Fibroblast of lung (primary cell): ENCODE measurements at regions not wholly inside any gene's neighbourhood (a gene's known extent, or its start where the extent isn't known, plus 50 kb on each side); places are given as distances from the start of the nearest gene placed in this dataset.

Experiments used
- DNase-seq, 2 donors: peaks; one replicate each; pipeline versions ENCODE4 v3.0.0 to v3.0.0-alpha.2; 2010; ENCODE audit warnings: low read depth in 2 of 2
- H2AFZ ChIP-seq: 2 replicates; pipeline ENCODE4 v1.5.1; 2012; ENCODE audit warnings: low read length, control low read depth, inconsistent platforms
- H3K27ac ChIP-seq: 2 replicates; pipeline ENCODE4 v1.5.1; 2011; ENCODE audit warnings: low read length, control low read depth; ENCODE audit not compliant: insufficient read depth
- H3K27me3 ChIP-seq: 2 replicates; pipeline ENCODE4 v1.5.1; 2011; ENCODE audit warnings: mild to moderate bottlenecking, low read length; ENCODE audit not compliant: control insufficient read depth, insufficient read depth
- H3K36me3 ChIP-seq: 2 replicates; pipeline ENCODE4 v1.5.1; 2011; ENCODE audit warnings: low read length; ENCODE audit not compliant: control insufficient read depth, insufficient read depth
- H3K4me1 ChIP-seq: 2 replicates; pipeline ENCODE4 v1.5.1; 2011; ENCODE audit warnings: low read length; ENCODE audit not compliant: control insufficient read depth, insufficient read depth; ENCODE audit errors: extremely low read depth
- H3K4me2 ChIP-seq: 2 replicates; pipeline ENCODE4 v1.5.1; 2011; ENCODE audit warnings: low read length, control low read depth; ENCODE audit not compliant: insufficient read depth; ENCODE audit errors: extremely low read depth
- H3K4me3 ChIP-seq, 4 experiments: fragments of 200-600 bp in 1 of 4; sonication (generic) in 1 of 4; replicated peaks in 1 of 4; 2 replicates each; pipeline ENCODE4 v1.5.1; 2011 to 2016; ENCODE audit warnings: low read length in 4 of 4, low read depth in 3 of 4, mild to moderate bottlenecking in 3 of 4, control low read depth in 2 of 4, inconsistent platforms in 1 of 4, mixed read lengths in 1 of 4; ENCODE audit not compliant: insufficient read depth in 1 of 4; ENCODE audit errors: control extremely low read depth in 1 of 4
- H3K79me2 ChIP-seq: 2 replicates; pipeline ENCODE4 v1.5.1; 2012; ENCODE audit warnings: mild to moderate bottlenecking, low read length, inconsistent platforms; ENCODE audit not compliant: control insufficient read depth, insufficient read depth
- H3K9ac ChIP-seq: 2 replicates; pipeline ENCODE4 v1.5.1; 2011; ENCODE audit warnings: mild to moderate bottlenecking, low read length, control low read depth; ENCODE audit not compliant: insufficient read depth
- H3K9me3 ChIP-seq: 2 replicates; pipeline ENCODE4 v1.5.1; 2012; ENCODE audit warnings: low read depth, low read length; ENCODE audit not compliant: control insufficient read depth, insufficient read depth
- H4K20me1 ChIP-seq: 2 replicates; pipeline ENCODE4 v1.5.1; 2011; ENCODE audit warnings: low read length; ENCODE audit not compliant: control insufficient read depth, insufficient read depth; ENCODE audit errors: extremely low read depth
- EZH2 ChIP-seq: IDR thresholded peaks from 2 replicates; pipeline ENCODE4 v1.5.1; 2012; ENCODE audit warnings: low read length, control low read depth, mild to moderate bottlenecking; ENCODE audit errors: missing control alignments
- TF ChIP-seq, protein P1 (sequence below), 2 donors: IDR thresholded peaks in 1 of 2; conservative IDR thresholded peaks in 1 of 2; 1 replicate in 1 of 2; 2 replicates in 1 of 2; pipeline ENCODE4 v1.5.1; 2011 to 2012; ENCODE audit warnings: low read length in 2 of 2, control low read depth in 1 of 2, inconsistent platforms in 1 of 2, low read depth in 1 of 2, mild to moderate bottlenecking in 1 of 2

DNA sequence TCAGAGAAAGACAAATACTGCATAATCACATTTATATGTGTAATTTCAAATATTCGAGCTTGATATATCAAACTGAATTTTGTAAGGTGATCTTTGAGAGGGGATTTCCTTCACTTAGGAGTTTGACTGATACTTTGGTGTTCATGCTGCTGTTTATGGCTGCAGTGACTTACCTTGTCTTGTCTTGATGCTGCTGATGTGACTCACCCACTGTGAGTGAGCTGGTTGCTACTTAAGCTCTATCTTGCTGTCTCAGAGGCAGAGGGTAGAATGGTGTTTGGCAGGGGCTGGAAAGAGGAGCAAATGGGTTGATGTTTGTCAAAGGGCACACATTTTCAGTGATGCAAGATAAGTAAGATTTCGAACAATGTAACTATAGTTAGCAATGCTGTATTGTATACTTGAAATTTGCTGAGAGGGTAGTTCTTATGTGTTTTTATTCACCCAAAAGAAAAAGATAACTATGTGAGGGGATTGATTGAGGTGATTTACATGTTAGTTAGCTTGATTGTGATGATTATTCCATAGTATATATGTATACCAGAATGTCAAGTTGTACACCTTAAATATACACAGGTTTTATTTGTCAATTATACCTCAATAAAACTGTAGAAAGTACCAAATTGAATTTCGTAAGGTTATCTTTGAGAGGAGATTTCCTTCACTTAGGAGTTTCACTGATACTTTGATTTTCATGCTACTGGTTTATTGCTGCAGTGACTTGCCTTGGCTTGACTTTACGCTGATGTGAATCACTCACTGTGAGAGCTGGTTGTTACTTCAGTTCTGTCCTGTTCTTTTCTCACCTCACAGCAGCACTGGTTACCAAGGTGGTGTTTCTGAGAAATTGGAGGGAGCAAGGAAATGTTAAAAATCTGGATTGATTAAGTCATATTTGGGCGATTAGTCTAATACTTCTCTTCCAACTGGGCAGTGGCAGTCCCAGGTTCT, 94.5 kb upstream of the SLC5A9 start:
- Histone ChIP-seq H4K20me1 (no peaks in the 10 kb centered on the region), H3K36me3 (no peaks in the 10 kb centered on the region), H3K27ac (no peak overlapping the region), H3K4me1 (no peaks in the 10 kb centered on the region), H3K4me3 (no peak overlapping the region), H3K9ac (no peak overlapping the region), H3K4me2 (no peak overlapping the region), H3K79me2 (no peaks in the 10 kb centered on the region), H3K27me3 (no peaks in the 10 kb centered on the region), H2AFZ (no peak overlapping the region), H3K9me3 (no peaks in the 10 kb centered on the region)
- TF ChIP-seq, protein P1, sequence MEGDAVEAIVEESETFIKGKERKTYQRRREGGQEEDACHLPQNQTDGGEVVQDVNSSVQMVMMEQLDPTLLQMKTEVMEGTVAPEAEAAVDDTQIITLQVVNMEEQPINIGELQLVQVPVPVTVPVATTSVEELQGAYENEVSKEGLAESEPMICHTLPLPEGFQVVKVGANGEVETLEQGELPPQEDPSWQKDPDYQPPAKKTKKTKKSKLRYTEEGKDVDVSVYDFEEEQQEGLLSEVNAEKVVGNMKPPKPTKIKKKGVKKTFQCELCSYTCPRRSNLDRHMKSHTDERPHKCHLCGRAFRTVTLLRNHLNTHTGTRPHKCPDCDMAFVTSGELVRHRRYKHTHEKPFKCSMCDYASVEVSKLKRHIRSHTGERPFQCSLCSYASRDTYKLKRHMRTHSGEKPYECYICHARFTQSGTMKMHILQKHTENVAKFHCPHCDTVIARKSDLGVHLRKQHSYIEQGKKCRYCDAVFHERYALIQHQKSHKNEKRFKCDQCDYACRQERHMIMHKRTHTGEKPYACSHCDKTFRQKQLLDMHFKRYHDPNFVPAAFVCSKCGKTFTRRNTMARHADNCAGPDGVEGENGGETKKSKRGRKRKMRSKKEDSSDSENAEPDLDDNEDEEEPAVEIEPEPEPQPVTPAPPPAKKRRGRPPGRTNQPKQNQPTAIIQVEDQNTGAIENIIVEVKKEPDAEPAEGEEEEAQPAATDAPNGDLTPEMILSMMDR (conservative IDR thresholded peaks at IDR 0.05 in 1 of 2, IDR thresholded peaks at IDR 0.05 in 1 of 2; ENCODE audit: low read depth in 1 of 2, low read length in 2 of 2), result no peak
- DNase-seq, result no peak

DNA sequence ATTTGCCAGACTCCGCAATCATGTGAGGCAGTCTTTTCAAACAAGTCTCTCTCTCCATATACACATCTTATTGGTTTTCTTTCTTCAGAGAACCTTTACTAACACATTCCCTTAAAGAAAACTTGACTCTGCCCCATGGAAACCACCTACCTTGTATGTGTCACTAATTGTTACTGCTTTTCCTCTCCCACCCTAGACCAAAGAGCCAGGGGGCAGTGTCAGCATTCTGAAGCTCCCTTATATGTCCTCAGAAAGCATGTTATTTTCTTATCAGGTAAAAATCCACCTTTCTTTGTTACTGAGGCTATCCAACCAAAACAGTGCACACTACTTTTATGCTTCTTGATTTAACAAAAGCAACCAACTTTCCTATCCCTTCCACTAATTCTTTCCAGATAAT, 98.9 kb upstream of the SLC5A9 start:
- Histone ChIP-seq H3K4me3 (no peak overlapping the region), H3K27me3 (no peaks in the 10 kb centered on the region), H3K27ac (no peak overlapping the region), H3K79me2 (no peaks in the 10 kb centered on the region), H3K9ac (no peak overlapping the region), H3K9me3 (no peaks in the 10 kb centered on the region), H3K4me1 (no peaks in the 10 kb centered on the region), H2AFZ (no peak overlapping the region), H3K4me2 (no peak overlapping the region), H3K36me3 (no peaks in the 10 kb centered on the region), H4K20me1 (no peaks in the 10 kb centered on the region)
- TF ChIP-seq, protein P1 (conservative IDR thresholded peaks at IDR 0.05 in 1 of 2, IDR thresholded peaks at IDR 0.05 in 1 of 2; ENCODE audit: low read depth in 1 of 2, low read length in 2 of 2), result no peak
- TF ChIP-seq EZH2, result no peak
- DNase-seq, result no peak

GRCh38 chr1:48121955-48122354, 100.6 kb upstream of the SLC5A9 start:
- H3K9me3 ChIP-seq, result no peaks in the 10 kb centered on the region
- no peak overlapping the region for H3K27ac ChIP-seq
- no peak overlapping the region for H3K9ac ChIP-seq
- H2AFZ ChIP-seq, result no peak overlapping the region
- no peak overlapping the region for H3K4me3 ChIP-seq
- no peaks in the 10 kb centered on the region for H3K36me3 ChIP-seq
- H3K79me2 ChIP-seq, result no peaks in the 10 kb centered on the region
- no peak for DNase-seq
- no peak for TF ChIP-seq EZH2
- TF ChIP-seq, protein P1 (conservative IDR thresholded peaks at IDR 0.05 in 1 of 2, IDR thresholded peaks at IDR 0.05 in 1 of 2; ENCODE audit: low read depth in 1 of 2, low read length in 2 of 2), result no peak
- H4K20me1 ChIP-seq, result no peaks in the 10 kb centered on the region
- no peak overlapping the region for H3K4me2 ChIP-seq
- H3K27me3 ChIP-seq, result no peaks in the 10 kb centered on the region
- H3K4me1 ChIP-seq, result no peaks in the 10 kb centered on the region
